ENCODE measurements at regions not wholly inside any gene's neighbourhood (a gene's known extent, or its start where the extent isn't known, plus 50 kb on each side); places are given as distances from the start of the nearest gene placed in this dataset.
"Not testable (repeated sequence)": the region's sequence is repeated elsewhere in the genome, so short reads cannot be mapped to it uniquely, and the experiment has no call there.

GRCh38 chr10:32217216-32217615 is 129.7 kb downstream of the EPC1 start:
- no peak for DNase-seq

DNA sequence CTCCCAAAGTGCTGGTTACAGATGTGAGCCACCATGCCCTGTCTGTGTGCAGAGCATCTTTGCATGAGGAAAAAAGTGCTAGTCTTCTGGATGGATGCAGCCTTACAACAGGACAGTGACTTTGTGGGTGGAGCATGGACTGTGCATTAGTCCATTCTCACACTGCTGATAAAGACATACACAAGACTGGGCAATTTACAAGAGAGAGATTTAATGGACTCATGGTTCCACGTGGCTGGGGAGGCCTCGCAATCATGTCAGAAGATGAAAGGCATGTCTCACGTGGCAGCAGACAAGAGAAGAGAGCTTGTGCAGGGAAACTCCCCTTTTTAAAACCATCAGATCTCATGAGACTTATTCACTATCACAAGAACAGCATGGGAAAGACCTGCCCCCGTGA is 133.1 kb downstream of the EPC1 start:
- not testable (repeated sequence) for DNase-seq

DNA sequence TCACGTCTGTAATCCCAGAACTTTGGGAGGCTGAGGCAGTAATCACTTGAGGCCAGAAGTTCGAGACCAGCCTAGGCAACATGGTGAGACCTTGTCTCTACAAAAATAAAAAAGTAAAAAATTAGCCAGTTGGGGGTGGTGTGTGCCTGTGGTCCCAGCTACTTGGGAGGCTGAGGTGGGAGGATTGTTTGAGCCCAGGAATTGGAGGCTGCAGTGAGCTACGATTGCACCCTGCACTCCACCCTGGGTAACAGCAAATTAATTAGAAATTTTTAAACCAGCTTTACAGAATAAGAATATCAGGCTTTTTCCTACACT is 136.0 kb downstream of the EPC1 start:
- DNase-seq, result no peak

- DNase-seq, result no peak
Measured at GRCh38 chr10:32210306-32211045, 136.5 kb downstream of the EPC1 start.

- not testable (repeated sequence) for DNase-seq
Measured at GRCh38 chr10:32208005-32208404, 139.0 kb downstream of the EPC1 start.

DNA sequence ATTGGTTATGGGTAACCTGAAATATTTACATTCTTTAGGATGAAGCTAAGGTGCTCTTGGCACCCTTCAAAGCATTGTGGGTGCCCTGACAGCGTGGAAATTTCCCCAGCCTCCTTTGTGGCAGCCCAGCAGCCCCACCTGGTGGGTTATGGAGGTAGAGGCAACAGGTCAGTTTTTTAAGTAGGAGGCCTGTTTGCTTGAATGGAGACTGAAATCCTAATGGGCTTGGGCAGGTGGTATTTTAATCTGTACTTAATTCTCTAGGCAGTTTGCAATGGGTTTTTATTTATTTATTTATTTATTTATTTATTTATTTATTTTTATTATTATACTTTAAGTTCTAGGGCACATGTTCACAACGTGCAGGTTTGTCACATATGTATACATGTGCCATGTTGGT is 139.4 kb downstream of the EPC1 start:
- peak; percentile 64 for DNase-seq

DNA sequence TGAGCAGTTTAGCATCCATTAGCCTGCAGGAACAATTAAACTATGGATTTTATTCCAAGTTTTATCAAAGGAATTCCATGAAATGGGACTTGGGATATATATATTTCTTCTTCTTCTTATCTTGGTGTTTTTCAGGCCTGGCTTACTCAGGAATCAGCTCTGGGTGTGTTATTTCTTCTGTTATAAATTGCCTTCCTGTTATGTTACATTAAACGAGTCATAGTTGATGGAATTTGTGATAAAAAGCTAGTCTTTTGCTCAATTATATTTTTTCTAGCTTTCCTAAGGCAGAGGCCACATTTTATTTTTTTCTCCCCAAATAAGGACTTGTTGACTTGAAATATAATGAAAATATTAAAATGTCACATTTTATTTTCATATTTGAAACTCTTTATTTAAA is 141.3 kb downstream of the EPC1 start:
- DNase-seq, result no peak

DNA sequence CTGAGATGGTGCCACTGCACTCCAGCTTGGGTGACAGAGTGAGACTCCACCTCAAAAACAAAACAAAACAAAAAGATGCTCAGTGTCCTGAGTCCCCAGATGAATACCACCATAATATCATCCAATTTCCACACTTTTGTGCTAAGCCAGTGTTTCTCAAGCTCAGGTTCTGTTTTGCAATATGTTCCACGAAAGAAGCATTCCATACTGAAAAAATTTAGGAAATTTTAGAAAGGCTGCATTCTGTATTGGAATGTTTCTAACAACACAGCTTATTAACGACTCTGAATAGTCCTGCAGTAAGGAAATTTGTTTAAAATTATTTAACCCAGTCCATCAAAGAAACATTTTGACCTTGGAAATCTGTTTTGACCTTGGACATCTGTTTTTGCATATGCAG is 142.4 kb downstream of the EPC1 start:
- no peak for DNase-seq

DNA sequence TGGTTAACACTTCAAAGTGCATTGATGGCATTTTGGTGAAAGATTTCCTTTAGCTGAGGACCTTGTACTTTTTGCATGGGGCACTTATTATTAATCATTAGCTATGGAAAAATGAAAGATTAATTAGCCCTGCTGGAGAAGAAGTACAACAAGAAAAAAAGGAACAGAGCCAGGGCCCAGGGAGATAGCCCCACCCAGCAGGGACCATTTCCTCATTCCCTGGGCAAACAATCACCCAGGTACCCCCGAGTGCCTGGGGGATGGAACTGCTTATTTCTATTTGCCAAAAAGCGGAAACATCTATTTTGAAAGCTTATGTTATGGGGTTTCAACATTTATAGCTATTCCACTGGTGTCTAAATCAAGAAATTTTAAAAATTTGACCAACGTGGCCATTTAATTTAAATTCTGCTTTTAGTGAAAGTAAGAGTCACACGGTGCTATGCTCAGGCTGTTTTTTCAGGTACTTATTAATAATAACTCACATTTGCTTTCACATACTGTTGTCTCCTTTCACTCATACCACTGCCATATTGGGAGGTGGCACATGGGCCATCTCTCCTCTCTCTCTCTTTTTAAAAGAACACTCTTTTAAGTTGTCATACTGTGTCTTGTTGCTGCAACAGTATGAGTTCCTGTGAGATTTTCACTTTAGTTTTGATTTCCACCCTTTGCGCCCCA is 143.6 kb upstream of the KIF5B start:
- DNase-seq, result no peak

- no peak for DNase-seq
Measured at GRCh38 chr10:32197423-32197822, 141.2 kb upstream of the KIF5B start.

DNA sequence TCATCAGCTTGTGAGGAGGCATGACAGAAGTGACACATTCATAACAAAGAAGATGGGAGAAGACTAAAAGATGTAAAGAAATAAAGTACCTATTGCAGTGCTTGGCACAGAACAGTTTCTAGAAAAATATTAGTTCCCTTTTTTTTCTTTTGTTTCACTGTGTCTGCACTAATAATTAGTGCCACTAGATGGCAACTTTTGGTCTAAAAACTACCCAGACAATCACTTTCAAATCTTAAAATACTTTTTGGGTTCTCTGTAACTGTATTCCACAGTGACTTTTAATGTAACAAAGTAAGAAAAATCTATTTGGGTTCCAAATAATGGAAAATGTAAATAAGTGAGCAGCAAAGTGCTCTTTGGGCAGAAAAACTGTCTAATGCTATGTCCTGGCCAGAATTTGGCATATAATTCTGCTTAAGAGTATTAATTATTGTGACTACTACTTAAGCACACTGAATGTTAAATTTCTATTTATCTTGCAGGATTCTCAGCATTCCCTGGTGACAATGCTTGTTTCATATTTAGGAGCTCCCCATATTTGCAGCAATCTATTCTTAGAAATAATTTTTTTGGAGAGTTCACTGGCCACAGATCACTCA is 134.8 kb upstream of the KIF5B start:
- no peak for DNase-seq

DNA sequence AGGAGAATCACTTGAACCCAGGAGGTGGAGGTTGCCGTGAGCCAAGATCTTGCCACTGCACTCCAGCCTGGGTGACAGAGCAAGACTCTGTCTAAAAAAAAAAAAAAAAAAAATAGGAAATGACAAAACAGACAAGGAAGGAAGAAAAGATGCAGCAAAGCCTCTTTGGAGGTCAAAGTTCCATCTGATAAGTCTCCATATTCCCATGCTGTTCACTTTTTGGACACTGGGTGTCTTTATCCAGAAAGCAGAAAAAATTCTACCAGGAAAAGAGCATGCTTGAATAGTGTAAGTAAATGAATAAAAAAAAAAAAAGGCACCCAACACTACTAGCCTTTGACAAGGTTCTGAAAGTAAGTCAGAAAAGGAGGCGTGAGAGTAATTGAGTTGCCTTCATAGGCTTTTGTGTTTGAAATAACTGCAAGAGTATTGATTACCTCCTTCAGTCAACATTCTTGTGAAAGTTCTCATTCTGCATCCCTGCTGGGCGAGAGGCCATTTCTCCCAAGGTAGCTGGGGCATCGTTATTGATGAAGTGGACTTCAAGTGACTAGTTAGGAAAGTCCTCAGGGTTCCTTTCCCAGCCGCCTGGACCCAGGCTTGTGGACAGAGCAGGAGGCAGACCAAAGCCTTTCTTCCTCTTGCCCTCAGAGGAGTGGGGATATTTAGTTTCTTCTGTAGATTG is 133.3 kb upstream of the KIF5B start:
- DNase-seq, result no peak

- DNase-seq, result not testable (repeated sequence)
Measured at GRCh38 chr10:32188601-32189000, 132.4 kb upstream of the KIF5B start.

- no peak for DNase-seq
Measured at GRCh38 chr10:32187686-32188085, 131.5 kb upstream of the KIF5B start.

DNA sequence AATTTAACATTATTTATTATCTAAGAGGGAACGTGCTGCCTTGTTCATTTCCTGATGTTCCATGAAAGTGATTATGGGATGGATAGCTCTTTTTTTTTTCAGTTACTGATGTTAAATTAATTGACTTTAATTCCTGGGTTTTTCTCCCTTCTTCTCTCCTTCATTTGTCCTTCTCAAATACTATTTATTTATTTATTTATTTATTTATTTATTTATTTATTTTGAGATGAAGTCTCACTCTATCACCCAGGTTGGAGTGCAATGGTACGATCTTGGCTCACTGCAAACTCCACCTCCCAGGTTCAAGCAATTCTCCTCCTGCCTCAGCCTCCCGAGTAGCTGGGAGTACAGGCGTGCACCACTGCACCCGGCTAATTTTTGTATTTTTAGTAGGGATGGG is 127.4 kb upstream of the KIF5B start:
- DNase-seq, result not testable (repeated sequence)

DNA sequence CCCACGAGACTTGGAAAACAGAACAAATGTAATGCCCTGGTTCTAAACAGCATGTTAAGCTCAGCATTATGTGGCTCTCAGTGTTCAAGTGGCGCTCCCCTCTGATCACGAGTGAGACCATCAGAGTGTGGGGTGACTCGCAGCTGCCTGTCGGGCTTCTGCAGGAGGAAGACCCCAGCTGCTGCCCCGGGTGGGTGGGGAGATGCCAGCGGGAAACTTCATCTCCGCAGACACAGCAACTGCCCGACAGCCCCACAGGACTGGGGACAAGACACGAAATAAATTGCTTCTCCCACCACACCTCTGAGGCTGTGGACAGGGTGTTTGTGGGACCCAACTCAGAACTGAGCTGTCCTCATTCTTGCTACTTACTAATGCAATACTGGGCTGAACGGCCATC is 126.3 kb upstream of the KIF5B start:
- no peak for DNase-seq

GRCh38 chr10:32180390-32181280 is 124.4 kb upstream of the KIF5B start:
- DNase-seq, result no peak

DNA sequence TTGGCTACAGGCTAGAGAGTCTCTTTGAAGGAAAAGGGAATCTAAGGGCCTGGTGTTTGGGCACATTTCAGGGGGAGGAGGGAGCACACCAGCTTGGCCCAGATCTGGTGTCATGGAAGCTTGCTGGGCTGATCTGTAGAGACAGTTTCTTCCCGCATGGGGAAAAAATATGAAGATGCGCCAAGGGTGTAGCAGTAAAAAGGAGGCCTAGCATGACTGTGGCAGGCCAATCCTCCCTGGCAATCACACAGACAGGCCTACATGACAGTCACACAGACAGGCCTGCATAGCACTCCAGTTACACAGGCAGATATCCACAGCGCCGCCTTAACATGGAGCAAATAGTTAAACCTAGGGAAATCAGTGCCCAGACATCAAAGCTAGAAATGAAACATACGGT is 123.6 kb upstream of the KIF5B start:
- no peak for DNase-seq

DNA sequence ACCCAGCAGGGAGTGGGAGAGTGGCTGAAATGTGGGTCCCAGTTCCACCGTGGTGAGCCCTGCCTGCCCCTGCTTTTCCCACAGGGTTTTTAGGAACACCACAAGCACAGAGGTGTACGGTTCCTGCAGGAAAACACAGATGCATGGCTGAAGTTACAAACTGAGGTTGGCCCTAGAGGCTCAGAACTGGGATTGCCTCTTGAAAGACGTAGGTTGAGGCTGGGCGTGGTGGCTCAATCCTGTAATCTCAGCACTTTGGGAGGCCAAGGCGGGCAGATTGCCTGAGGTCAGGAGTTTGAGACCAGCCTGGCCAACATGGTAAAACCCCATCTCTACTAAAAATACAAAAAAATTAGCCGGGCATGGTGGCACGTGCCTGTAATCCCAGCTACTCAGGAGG is 121.4 kb upstream of the KIF5B start:
- not testable (repeated sequence) for DNase-seq

- no peak for DNase-seq
Measured at GRCh38 chr10:32175629-32176028, 119.4 kb upstream of the KIF5B start.

- no peak for DNase-seq
Measured at GRCh38 chr10:32174349-32174893, 118.2 kb upstream of the KIF5B start.

DNA sequence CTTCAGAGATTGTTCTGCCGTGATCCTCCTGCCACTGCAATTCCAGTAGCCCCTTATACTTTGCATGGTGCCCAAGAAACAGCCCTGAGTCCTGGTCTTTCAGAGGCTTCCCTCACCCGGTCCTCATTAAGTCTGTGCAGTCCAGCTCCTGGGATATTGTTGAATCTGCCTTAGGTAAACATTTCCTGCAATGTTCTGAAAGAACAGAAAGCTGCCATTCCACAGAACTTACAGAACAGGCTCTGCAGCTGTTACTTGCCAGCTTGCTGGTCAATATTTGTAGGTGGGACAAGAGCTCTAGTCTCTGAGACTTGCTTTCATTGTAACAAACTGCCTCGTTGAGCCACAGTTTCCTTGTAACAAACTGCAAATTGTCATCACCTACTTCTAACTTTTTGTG is 115.0 kb upstream of the KIF5B start:
- DNase-seq, result no peak

GRCh38 chr10:32169556-32169955 is 113.3 kb upstream of the KIF5B start:
- DNase-seq, result no peak
